OCI-LY7 (cell line): ENCODE measurements at regions not wholly inside any gene's neighbourhood (a gene's known extent, or its start where the extent isn't known, plus 50 kb on each side); places are given as distances from the start of the nearest gene placed in this dataset.

ENCODE experiments used
- BruUV-seq: library from RNA; stranded (reverse); fragments of 400-500 nt; replicated peaks from 2 replicates; lab custom pipeline; 2021; lab: Mats Ljungman, UMichigan
- CTCF ChIA-PET: fragments of 300-600 bp; sonication (Branson Sonifier 250); formaldehyde crosslinking; loops from one replicate; lab custom pipeline; 2022; ENCODE audit warnings: antibody characterized with exemption; ENCODE audit not compliant: unreplicated experiment; lab: Charles Lee
- POLR2A ChIA-PET: fragments of 300-600 bp; sonication (Branson Sonifier 250); formaldehyde crosslinking; loops from one replicate; lab custom pipeline; 2022; ENCODE audit warnings: antibody characterized with exemption; lab: Charles Lee
- DNase-seq: peaks from one replicate; pipeline ENCODE4 v3.0.0-alpha.2; 2015; ENCODE audit warnings: low spot score
- H2AFZ ChIP-seq: fragments of 200-600 bp; sonication (generic), shearing (Covaris generic); 2 replicates; pipeline ENCODE4 v1.6.1; 2014; ENCODE audit warnings: mild to moderate bottlenecking, antibody characterized with exemption, low read length, moderate library complexity
- H3K27ac ChIP-seq: fragments of 200-600 bp; sonication (generic); 2 replicates; pipeline ENCODE4 v1.5.1; 2014; ENCODE audit warnings: mixed run types, low read depth, mild to moderate bottlenecking, moderate library complexity, low read length, inconsistent platforms; ENCODE audit not compliant: poor library complexity, severe bottlenecking
- H3K36me3 ChIP-seq: fragments of 200-600 bp; sonication (generic); 2 replicates; pipeline ENCODE4 v1.6.1; 2014; ENCODE audit warnings: mild to moderate bottlenecking, antibody characterized with exemption, low read length, moderate library complexity, mixed read lengths; ENCODE audit not compliant: insufficient read depth
- H3K4me1 ChIP-seq: fragments of 200-600 bp; sonication (generic); 2 replicates; pipeline ENCODE4 v1.5.1; 2014; ENCODE audit warnings: mild to moderate bottlenecking, low read length; ENCODE audit not compliant: insufficient read depth, poor library complexity, severe bottlenecking
- H3K4me2 ChIP-seq: fragments of 200-600 bp; sonication (generic); 2 replicates; pipeline ENCODE4 v1.6.1; 2014; ENCODE audit warnings: mild to moderate bottlenecking, low read length
- H3K4me3 ChIP-seq: fragments of 200-600 bp; sonication (generic); 2 replicates; pipeline ENCODE4 v1.5.1; 2014; ENCODE audit warnings: mild to moderate bottlenecking, low read depth, low read length; ENCODE audit not compliant: poor library complexity, severe bottlenecking
- H3K79me2 ChIP-seq: fragments of 200-600 bp; sonication (generic); 2 replicates; pipeline ENCODE4 v1.6.1; 2016; ENCODE audit warnings: low read depth, mild to moderate bottlenecking, low read length, moderate library complexity, mixed read lengths; ENCODE audit not compliant: insufficient read depth
- H3K9me2 ChIP-seq: fragments of 200-600 bp; sonication (generic); 2 replicates; pipeline ENCODE4 v1.6.1; 2016; ENCODE audit warnings: mild to moderate bottlenecking, low read length, mixed read lengths; ENCODE audit not compliant: insufficient read depth
- H3K9me3 ChIP-seq: fragments of 200-600 bp; sonication (generic); 2 replicates; pipeline ENCODE4 v1.6.1; 2014; ENCODE audit warnings: mild to moderate bottlenecking, mixed run types, low read length, mixed read lengths
- H4K20me1 ChIP-seq: fragments of 200-600 bp; sonication (generic); 2 replicates; pipeline ENCODE4 v1.6.1; 2014; ENCODE audit warnings: mild to moderate bottlenecking, antibody characterized with exemption, low read length, moderate library complexity, mixed read lengths; ENCODE audit not compliant: insufficient read depth
- EZH2phosphoT487 ChIP-seq: fragments of 200-600 bp; sonication (generic); IDR thresholded peaks from 2 replicates; pipeline ENCODE4 v1.6.1; 2018; ENCODE audit warnings: low read depth, borderline replicate concordance, mild to moderate bottlenecking, mixed run types, antibody characterized with exemption, low read length, moderate library complexity, mixed read lengths
- intact Hi-C: fragments of 100-400 bp; cut with micrococcal nuclease; formaldehyde crosslinking; loops from one replicate; pipeline ENCODE4 v1.10.0; 2022; ENCODE audit not compliant: unreplicated experiment
- TF ChIP-seq, protein P1 (sequence below): fragments of 200-600 bp; sonication (generic); conservative IDR thresholded peaks from 2 replicates; pipeline ENCODE4 v1.5.1; 2014; ENCODE audit warnings: mild to moderate bottlenecking, antibody characterized with exemption, low read length, moderate library complexity, mixed read lengths

DNA sequence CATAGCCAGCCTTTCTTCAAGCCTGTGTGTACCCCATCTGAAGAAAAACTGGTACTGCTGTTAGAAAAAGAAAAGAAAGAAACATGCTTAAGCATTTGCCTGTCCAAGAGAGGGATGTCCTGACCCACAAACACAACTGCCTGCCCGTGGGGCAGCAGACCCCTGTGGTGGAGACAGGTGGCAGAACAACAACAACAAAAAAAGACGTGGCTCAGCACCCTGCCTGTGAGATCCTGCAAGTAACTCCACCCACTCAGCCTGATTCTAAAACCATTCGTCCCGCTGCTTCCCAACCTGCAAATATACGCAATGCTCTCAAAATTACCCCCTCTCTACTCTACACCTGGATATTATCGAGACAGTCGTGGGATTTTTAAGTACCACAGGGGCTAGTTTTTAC, 64.9 kb upstream of the ZDHHC17 start:
- no TSS peak for BruUV-seq

DNA sequence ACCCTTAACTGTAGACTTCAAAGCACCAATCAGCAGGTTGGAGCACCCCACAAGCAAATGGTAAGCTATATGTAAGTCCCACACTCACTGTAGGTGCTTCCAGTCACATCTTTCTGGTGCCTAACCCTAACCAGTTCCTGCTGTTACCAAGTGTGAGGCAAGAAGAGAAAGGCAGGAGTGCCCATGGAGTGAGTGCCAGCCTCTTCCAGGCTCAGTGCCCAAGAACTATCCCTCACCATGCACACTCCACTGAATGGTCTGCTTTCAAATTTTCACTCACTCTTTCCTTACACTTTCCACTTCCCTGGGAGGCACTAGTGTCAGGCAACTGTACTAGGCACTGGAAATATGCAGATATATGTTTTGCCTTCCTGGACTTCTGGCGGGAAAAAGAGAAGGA, 62.2 kb upstream of the ZDHHC17 start:
- intact Hi-C loops = no loop called here
- Histone ChIP-seq H2AFZ (no peak overlapping the region), H3K79me2 (no peaks in the 10 kb centered on the region), H3K36me3 (no peaks in the 10 kb centered on the region), H3K27ac (no peak overlapping the region), H3K9me2 (no peaks in the 10 kb centered on the region), H4K20me1 (no peaks in the 10 kb centered on the region), H3K4me2 (no peak overlapping the region), H3K9me3 (no peaks in the 10 kb centered on the region), H3K4me3 (no peak overlapping the region), H3K4me1 (peaks cover 3% of the 10 kb centered on the region)
- ChIA-PET POLR2A (interaction anchor here (0.5 kb wide), 1 partner anchor 40 kb away, joined by 4 read pairs; no protein-coding TSS in a partner anchor), CTCF (no interaction called here)
- BruUV-seq = no TSS peak
- TF ChIP-seq, protein P1, sequence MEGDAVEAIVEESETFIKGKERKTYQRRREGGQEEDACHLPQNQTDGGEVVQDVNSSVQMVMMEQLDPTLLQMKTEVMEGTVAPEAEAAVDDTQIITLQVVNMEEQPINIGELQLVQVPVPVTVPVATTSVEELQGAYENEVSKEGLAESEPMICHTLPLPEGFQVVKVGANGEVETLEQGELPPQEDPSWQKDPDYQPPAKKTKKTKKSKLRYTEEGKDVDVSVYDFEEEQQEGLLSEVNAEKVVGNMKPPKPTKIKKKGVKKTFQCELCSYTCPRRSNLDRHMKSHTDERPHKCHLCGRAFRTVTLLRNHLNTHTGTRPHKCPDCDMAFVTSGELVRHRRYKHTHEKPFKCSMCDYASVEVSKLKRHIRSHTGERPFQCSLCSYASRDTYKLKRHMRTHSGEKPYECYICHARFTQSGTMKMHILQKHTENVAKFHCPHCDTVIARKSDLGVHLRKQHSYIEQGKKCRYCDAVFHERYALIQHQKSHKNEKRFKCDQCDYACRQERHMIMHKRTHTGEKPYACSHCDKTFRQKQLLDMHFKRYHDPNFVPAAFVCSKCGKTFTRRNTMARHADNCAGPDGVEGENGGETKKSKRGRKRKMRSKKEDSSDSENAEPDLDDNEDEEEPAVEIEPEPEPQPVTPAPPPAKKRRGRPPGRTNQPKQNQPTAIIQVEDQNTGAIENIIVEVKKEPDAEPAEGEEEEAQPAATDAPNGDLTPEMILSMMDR = no peak
- TF ChIP-seq EZH2phosphoT487 = no peak
- no peak for DNase-seq

More for the DNA sequence above, 64.9 kb upstream of the ZDHHC17 start:
- Histone ChIP-seq H3K36me3 (no peaks in the 10 kb centered on the region), H3K9me2 (no peaks in the 10 kb centered on the region), H3K9me3 (no peaks in the 10 kb centered on the region), H4K20me1 (no peaks in the 10 kb centered on the region), H3K4me1 (peaks cover 3% of the 10 kb centered on the region), H2AFZ (no peak overlapping the region), H3K27ac (no peak overlapping the region), H3K4me3 (no peak overlapping the region), H3K79me2 (no peaks in the 10 kb centered on the region), H3K4me2 (no peak overlapping the region)
- no peak for TF ChIP-seq EZH2phosphoT487
- TF ChIP-seq, protein P1 = no peak
- intact Hi-C loops = no loop called here
- ChIA-PET CTCF (no interaction called here), POLR2A (no interaction called here)
- DNase-seq = no peak

DNA sequence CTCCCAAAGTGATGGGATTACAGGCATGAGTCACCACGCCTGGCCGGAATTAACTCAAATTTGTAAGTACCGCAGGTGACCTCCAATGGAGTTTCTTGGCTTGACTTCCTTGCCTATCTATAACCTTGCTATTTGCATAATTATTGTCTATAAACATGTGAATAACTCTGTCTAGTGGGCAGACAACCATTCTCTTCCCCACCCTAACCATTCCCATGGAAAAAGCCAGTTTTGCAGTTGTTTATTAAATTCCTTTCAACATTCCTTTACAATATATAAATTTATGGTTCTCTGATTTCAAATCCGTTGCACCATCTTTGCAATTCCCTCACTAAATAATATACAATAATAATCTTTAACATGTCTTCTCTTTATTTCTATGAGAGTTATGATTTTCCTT, 61.0 kb upstream of the ZDHHC17 start:
- H3K27ac ChIP-seq = no peak overlapping the region
- no peaks in the 10 kb centered on the region for H3K36me3 ChIP-seq
- intact Hi-C loops = no loop called here
- H3K79me2 ChIP-seq = no peaks in the 10 kb centered on the region
- H3K4me3 ChIP-seq = no peak overlapping the region
- no peaks in the 10 kb centered on the region for H3K9me3 ChIP-seq
- no peak overlapping the region for H2AFZ ChIP-seq
- H3K4me1 ChIP-seq = peaks cover 3% of the 10 kb centered on the region
- no peak for DNase-seq
- CTCF ChIA-PET = no interaction called here
- BruUV-seq = no TSS peak
- H3K9me2 ChIP-seq = no peaks in the 10 kb centered on the region
- POLR2A ChIA-PET = no interaction called here
- no peak overlapping the region for H3K4me2 ChIP-seq
- no peaks in the 10 kb centered on the region for H4K20me1 ChIP-seq
- TF ChIP-seq, protein P1 = no peak
- TF ChIP-seq EZH2phosphoT487 = no peak
